NCI-H510A treated with DMSO at 0.1 percent for 48 hours (cell line): ENCODE measurements at regions not wholly inside any gene's neighbourhood (a gene's known extent, or its start where the extent isn't known, plus 50 kb on each side); places are given as distances from the start of the nearest gene placed in this dataset.

Source experiments
- DNase-seq: peaks from one replicate; lab custom pipeline; 2025; lab: John Stamatoyannopoulos, UW

DNA sequence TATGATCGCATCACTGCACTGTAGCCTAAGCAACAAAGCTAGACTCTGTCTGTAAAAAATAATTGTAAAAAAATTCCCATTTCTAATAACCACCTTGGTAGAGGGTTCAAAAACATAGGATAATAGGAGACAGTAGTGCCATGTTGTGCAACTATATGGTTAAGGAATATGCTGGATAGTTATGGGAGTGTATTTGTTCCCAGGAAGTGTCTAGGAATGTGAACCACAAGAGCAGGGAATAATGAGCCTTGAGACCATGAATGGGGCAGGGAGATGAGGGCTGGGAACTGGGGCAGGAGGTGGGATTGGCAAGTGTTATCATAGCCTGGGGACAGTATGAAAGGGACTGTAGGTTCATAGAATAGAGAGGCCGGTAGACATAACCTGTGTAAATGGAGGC is 50.4 kb downstream of the RUSC2 start:
- DNase-seq, result no peak

DNA sequence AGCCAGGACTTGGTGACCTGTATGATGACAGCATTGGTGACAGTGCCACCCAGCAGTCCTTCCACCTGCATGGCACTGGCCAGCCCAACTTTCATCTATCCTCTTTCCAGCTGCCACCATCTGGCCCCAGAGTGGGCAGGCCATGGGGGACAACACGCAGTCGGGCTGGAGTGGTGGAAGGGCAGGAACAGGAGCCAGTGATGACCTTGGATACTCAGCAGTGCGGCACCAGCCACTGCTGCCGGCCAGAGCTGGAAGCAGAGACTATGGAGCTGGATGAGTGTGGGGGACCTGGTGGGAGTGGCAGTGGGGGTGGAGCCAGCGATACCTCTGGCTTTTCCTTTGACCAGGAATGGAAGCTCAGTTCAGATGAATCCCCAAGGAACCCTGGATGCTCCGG is 56.9 kb downstream of the RUSC2 start:
- DNase-seq, result no peak

DNA sequence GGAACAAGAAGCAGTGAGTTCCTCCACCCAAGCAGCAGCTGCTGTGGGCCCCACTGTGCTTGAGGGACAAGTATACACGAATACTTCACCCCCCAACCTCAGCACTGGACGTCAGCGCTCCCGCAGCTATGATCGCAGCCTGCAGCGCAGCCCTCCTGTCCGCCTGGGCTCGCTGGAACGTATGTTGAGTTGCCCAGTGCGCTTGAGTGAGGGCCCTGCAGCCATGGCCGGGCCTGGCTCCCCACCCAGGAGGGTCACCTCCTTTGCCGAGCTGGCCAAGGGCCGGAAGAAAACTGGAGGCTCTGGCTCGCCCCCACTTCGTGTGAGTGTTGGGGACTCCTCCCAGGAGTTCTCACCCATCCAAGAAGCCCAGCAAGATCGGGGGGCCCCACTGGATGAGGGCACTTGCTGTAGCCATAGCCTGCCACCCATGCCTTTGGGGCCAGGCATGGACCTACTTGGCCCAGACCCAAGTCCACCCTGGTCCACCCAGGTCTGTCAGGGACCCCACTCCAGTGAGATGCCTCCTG is 57.1 kb upstream of the TESK1 start:
- DNase-seq, result no peak

DNA sequence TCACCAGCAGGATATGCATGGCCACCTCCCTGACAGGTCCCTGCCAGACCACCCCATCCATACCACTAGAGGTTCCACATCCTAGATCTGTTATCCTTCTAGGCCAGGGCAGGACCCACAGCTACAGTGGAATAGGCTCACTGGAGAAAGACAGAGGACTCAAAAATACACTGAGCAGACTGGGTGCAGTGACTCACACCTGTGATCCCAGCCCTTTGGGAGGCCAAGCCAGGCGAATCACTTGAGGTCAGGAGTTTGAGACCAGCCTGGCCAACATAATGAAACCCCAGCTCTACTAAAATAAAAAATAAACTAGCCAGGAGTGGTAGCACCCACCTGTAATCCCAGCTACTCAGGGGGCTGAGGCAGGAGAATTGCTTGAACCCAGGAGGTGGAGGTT is 56.5 kb upstream of the TESK1 start:
- no peak for DNase-seq

DNA sequence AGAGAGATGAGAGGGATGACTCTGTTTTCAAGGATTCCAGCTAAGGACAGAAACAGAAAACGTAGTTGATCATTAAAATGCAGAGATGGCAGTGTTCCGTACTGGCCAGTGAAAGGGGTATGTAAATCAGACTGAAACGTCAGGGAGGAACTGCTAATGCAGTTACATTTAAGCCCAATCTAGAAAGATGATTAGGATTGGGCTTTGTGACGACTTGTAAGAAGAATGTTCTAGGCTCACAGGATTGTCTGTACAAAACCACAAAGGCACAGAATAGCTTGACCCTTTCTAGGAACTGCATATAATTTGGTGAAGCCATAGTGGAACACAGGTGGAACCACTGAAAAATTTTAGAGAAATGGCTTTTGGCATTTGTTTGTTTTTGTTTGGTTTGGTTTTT is 55.6 kb upstream of the TESK1 start:
- no peak for DNase-seq

DNA sequence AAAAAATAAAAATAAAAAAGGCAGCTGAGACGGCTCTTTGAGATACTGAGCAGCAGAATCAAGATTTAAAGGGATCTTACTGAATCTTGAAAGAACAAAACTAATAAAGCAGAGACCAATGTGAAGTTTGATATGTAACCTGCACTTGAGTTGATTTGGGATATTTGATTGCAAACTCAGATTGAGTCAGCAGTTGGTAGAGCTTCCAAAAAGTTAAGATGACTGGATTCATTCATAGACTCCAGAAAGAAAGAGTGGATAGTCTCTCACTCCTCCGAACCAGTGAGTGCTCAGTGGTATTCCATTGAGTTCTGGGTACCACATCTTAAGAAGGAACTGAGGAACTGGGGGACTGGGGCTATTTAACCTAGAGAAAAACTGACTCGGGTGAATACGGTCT is 52.7 kb upstream of the TESK1 start:
- DNase-seq, result no peak

DNA sequence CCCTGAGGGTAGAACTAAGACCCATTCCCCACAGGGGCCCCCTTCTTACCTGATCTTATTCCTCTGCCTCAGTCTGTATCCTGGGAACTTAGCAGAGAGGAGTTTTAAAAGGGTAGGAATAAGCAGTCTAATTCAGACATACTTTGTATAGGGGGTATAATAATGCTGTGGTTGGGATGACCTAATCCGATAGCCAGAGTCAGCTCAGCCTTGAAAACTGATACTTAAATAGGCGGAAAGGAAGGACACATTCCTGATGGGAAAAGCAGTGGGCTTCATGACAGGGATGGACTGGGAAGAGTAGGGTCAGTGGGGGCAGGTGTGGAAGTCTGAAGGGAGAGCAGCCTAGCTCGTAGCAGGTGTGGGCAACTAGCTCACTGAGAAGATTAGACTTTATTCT is 52.2 kb upstream of the TESK1 start:
- DNase-seq, result no peak

DNA sequence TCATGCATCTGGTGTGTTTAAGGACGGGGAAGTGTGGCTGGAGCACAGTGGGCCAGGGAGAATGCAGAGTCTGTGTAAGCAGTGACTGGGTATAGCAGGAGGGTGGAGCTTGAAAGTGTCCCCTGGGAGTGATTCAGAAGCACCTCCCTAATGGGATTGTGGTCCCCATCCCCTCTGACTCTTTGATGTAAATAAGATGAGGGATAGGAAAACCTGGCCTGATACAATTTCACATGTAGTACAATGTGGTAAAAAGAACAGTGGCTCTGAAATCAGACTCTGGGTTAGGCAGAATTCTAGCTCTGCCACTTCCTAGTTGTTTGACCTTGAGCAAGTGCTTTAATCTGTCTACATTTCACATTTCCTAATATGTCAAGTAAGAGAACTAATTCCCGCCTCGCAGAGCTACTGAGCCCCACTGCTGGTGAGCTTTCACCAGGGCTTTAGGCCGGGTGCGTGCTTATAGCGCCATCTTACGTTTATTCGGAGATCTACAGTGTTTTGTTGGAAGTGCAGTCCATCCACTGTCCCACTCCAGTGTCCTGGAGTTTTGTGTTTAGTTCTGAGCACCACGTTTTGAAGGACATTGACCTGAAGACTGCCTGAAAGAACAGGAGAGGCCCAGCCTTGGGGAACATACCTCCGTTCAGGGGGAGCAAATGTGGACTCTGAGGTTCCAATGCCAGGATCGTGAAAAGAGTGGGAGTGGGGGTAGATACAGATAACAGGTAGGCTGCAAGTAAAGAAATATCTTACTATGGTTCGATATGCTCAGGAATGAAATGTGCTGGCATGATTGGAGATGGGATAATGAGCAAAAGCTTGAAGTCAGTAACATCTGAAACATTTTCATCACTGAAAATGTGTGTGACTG is 51.2 kb upstream of the TESK1 start:
- peak; percentile 2 for DNase-seq

DNA sequence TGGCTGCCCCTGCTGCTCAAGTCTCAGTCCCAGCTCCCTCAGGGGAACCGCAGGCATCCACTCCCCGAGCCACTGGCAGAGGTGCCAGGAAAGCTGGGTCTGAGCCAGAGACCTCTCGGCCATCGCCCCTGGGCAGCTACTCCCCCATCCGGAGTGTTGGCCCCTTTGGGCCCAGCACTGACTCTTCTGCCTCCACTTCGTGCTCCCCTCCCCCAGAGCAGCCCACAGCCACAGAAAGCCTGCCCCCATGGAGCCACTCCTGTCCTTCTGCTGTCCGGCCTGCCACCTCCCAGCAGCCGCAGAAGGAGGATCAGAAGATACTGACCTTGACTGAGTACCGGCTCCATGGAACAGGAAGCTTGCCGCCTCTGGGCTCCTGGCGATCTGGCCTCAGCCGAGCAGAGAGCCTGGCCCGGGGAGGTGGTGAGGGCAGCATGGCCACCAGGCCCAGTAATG is 49.8 kb upstream of the TESK1 start:
- DNase-seq, result no peak
